Stomach (tissue), 8 donors: ENCODE measurements at regions not wholly inside any gene's neighbourhood (a gene's known extent, or its start where the extent isn't known, plus 50 kb on each side); places are given as distances from the start of the nearest gene placed in this dataset.
A peak's percentile ranks its signal among the peaks of the same experiment; 100 is the strongest.
"Not testable (repeated sequence)": the region's sequence is repeated elsewhere in the genome, so short reads cannot be mapped to it uniquely, and the experiment has no call there.

Experiments used
- DNase-seq, 2 donors: peaks; one replicate each; pipeline versions ENCODE4 v3.0.0 to v3.0.0-alpha.2; 2013 to 2019
- H3K27ac ChIP-seq, 5 donors: fragments of 200-600 bp in 4 of 5; sonication (generic) in 4 of 5; one replicate each; pipeline ENCODE4 v1.5.1; 2013 to 2019; ENCODE audit warnings: mild to moderate bottlenecking in 1 of 5, moderate library complexity in 1 of 5
- H3K27me3 ChIP-seq, 3 donors: fragments of 200-600 bp; sonication (generic); one replicate each; pipeline ENCODE4 v1.5.1; 2017 to 2019; ENCODE audit warnings: mixed run types in 1 of 3
- H3K36me3 ChIP-seq, 4 donors: fragments of 200-600 bp; sonication (generic); 1 replicate in 3 of 4; 2 replicates in 1 of 4; pipeline ENCODE4 v1.5.1; 2016 to 2019
- H3K4me1 ChIP-seq, 4 donors: fragments of 200-600 bp; sonication (generic); one replicate each; pipeline ENCODE4 v1.5.1; 2016 to 2019
- H3K4me3 ChIP-seq, 4 donors: fragments of 200-600 bp; sonication (generic) in 3 of 4; one replicate each; pipeline ENCODE4 v1.5.1; 2016 to 2019; ENCODE audit warnings: mild to moderate bottlenecking in 1 of 4
- H3K9me3 ChIP-seq, 4 donors: fragments of 200-600 bp; sonication (generic); one replicate each; pipeline ENCODE4 v1.5.1; 2016 to 2019
- EP300 ChIP-seq: sonication (generic); formaldehyde crosslinking; IDR thresholded peaks from one replicate; pipeline ENCODE4 v1.6.1; 2017; ENCODE audit warnings: antibody characterized with exemption
- POLR2A ChIP-seq, 4 donors: fragments of 450-650 bp; IDR thresholded peaks; one replicate each; pipeline ENCODE4 v1.6.1; 2016; ENCODE audit warnings: antibody characterized with exemption in 4 of 4, control low read depth in 2 of 4, mild to moderate bottlenecking in 1 of 4, moderate library complexity in 1 of 4
- POLR2AphosphoS5 ChIP-seq, 3 donors: sonication (generic); formaldehyde crosslinking; IDR thresholded peaks; one replicate each; pipeline ENCODE4 v1.6.1; 2016; ENCODE audit warnings: antibody characterized with exemption in 3 of 3
- WGBS, 5 donors: extraction: QIAGEN DNeasy Blood & Tissue Kit in 3 of 5; methylation state at CpG; one replicate each; pipeline versions ENCODE4 v1.1.5 to v1.1.7; 2013 to 2018; 5-methylcytosine and 5-hydroxymethylcytosine counted together
- intact Hi-C: fragments of 100-400 bp; cut with DNase I; formaldehyde crosslinking; loops from one replicate; pipeline ENCODE4 v1.15.1; 2023; ENCODE audit warnings: low total_unique reads
- TF ChIP-seq, protein P1 (sequence below), 7 experiments: fragments of 450-650 bp in 4 of 7; fragments of 200-600 bp in 3 of 7; sonication (generic) in 3 of 7; IDR thresholded peaks; one replicate each; pipeline ENCODE4 v1.5.1; 2016 to 2019; ENCODE audit warnings: antibody characterized with exemption in 7 of 7, control low read depth in 2 of 7, mild to moderate bottlenecking in 1 of 7
- donor health status: healthy with polysubstance abuse.
- donor health status: Bipolar disorder and iron deficiency.
- donor health status: healthy.

DNA sequence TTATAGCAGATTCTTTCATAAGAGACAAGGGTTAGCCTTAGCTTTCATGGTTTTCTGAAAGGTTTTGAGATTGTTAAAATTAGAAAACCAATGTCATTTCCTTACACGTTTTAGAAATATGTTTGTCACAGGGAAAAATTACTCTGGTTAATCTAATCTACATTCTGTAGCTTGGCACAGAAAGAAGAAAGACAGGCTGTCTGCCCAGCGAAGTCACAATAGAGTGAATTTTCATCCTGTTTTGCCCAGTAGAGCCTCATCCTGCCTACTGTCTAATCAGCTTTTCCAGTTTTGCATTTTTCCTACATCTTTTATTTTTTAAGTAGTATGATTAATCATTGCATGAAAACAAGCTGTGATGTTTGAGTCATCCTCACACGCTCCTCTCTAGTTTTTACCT is 688.8 kb downstream of the MTRR start:
- no peak overlapping the region for H3K27ac ChIP-seq
- no peak for DNase-seq
- H3K4me3 ChIP-seq = no peak overlapping the region
- WGBS, 5 donors = 16 to 49% (median 35%) methylated on average over 3 of the region's 3 CpGs
- no peak for TF ChIP-seq EP300
- TF ChIP-seq, protein P1, sequence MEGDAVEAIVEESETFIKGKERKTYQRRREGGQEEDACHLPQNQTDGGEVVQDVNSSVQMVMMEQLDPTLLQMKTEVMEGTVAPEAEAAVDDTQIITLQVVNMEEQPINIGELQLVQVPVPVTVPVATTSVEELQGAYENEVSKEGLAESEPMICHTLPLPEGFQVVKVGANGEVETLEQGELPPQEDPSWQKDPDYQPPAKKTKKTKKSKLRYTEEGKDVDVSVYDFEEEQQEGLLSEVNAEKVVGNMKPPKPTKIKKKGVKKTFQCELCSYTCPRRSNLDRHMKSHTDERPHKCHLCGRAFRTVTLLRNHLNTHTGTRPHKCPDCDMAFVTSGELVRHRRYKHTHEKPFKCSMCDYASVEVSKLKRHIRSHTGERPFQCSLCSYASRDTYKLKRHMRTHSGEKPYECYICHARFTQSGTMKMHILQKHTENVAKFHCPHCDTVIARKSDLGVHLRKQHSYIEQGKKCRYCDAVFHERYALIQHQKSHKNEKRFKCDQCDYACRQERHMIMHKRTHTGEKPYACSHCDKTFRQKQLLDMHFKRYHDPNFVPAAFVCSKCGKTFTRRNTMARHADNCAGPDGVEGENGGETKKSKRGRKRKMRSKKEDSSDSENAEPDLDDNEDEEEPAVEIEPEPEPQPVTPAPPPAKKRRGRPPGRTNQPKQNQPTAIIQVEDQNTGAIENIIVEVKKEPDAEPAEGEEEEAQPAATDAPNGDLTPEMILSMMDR (IDR thresholded peaks at IDR 0.05) = no peak
- no peak for TF ChIP-seq POLR2A (IDR thresholded peaks at IDR 0.05)
- TF ChIP-seq POLR2AphosphoS5 (IDR thresholded peaks at IDR 0.05) = no peak
- H3K27me3 ChIP-seq = no peaks in the 10 kb centered on the region
- no peaks in the 10 kb centered on the region for H3K36me3 ChIP-seq
- intact Hi-C loops = no loop called here
- peaks cover 0 to 25% (median 11%) of the 10 kb centered on the region in 4 donors for H3K9me3 ChIP-seq
- peaks cover 0 to 6% (median 0%) of the 10 kb centered on the region in 4 donors for H3K4me1 ChIP-seq

DNA sequence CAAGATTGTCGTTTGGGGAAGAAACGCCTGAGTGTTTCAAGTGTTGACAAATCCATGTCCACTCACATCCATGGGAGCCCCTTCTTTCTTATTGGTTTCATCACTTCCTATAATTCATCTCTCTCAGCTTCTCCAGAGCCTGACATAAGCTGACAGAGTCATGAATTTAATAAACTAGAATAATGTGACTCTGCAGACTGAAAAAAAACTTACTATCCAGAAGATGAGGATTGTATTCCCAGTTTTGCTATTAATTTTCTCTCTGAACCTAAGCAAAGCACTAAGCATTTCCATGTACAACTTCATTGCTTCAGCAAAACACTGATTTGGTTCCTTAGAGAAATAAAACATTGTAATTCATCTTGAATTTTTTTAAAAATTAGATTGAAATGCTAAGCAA is 691.8 kb downstream of the MTRR start:
- H3K9me3 ChIP-seq = peaks cover 0 to 7% (median 3%) of the 10 kb centered on the region in 4 donors
- intact Hi-C loops = no loop called here
- H3K4me1 ChIP-seq = peaks cover 0 to 6% (median 0%) of the 10 kb centered on the region in 4 donors
- WGBS, 5 donors = 47 to 81% (median 66%) methylated on average over 2 of the region's 2 CpGs
- H3K36me3 ChIP-seq = no peaks in the 10 kb centered on the region
- no peaks in the 10 kb centered on the region for H3K27me3 ChIP-seq
- no peak for DNase-seq
- no peak overlapping the region for H3K4me3 ChIP-seq
- TF ChIP-seq POLR2AphosphoS5 (IDR thresholded peaks at IDR 0.05) (no peak), POLR2A (IDR thresholded peaks at IDR 0.05) (no peak), EP300 (no peak)
- TF ChIP-seq, protein P1 (IDR thresholded peaks at IDR 0.05) = no peak
- no peak overlapping the region for H3K27ac ChIP-seq

DNA sequence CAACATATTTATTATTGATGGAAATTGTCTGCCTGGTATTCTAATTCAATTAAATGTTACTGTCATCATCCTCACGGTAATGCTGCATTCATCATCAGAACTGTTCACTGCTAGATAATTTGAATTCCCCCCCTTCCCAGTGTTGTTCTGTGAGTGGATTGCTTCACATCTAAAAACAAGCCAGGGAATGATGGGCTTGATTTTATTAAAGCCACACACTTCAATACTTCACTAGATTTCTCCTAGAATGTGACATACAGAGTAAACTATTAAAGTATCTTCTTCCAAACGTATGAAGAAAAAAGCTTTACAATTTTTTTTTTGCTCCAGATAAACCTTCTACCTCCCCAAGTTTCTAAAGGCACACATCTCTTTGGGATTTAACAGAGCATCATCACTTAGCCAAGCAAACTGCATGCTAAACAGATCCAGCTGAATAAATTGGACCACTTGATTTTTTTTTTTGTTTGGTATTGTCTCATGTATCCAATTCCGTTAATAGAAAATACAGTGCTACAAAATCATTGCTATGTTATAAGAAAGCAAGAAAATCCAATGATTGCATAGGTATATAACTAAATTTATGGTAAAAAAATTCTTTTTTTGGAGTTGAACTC is 692.4 kb downstream of the MTRR start:
- TF ChIP-seq, protein P1 (IDR thresholded peaks at IDR 0.05) = no peak
- TF ChIP-seq EP300 = no peak
- TF ChIP-seq POLR2AphosphoS5 (IDR thresholded peaks at IDR 0.05) = no peak
- TF ChIP-seq POLR2A (IDR thresholded peaks at IDR 0.05) = no peak
- peaks cover 0 to 2% (median 0%) of the 10 kb centered on the region in 4 donors for H3K9me3 ChIP-seq
- intact Hi-C loops = no loop called here
- 70 to 87% (median 84%) methylated on average over 3 of the region's 3 CpGs for WGBS, 5 donors
- H3K36me3 ChIP-seq = no peaks in the 10 kb centered on the region
- peak in 1 of 2 donors; percentile 8 for DNase-seq
- H3K4me1 ChIP-seq = peaks cover 0 to 6% (median 0%) of the 10 kb centered on the region in 4 donors
- no peak overlapping the region for H3K4me3 ChIP-seq
- no peaks in the 10 kb centered on the region for H3K27me3 ChIP-seq
- no peak overlapping the region for H3K27ac ChIP-seq

DNA sequence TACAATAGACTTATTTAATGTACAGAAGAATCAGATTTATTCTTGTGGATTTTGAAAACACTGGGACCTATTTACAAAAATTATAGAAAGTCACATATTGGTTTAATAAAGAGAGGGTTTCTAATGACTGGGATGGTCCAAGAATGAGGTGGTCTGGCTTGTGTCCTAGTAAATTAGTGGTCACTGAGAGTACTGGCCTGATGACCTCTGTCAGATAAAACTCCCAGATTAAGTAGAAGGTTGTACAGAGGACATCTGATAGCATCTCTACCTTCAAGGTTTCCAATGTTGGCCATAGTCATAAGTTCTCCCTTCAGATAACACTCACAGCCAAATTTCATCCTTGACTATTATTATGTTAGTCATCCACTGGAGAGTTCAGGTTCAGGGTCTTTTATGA is 692.9 kb downstream of the MTRR start:
- no peak overlapping the region for H3K4me3 ChIP-seq
- peaks cover 0 to 6% (median 0%) of the 10 kb centered on the region in 4 donors for H3K4me1 ChIP-seq
- intact Hi-C loops = no loop called here
- no peak for TF ChIP-seq EP300
- no peak for TF ChIP-seq POLR2AphosphoS5 (IDR thresholded peaks at IDR 0.05)
- TF ChIP-seq, protein P1 (IDR thresholded peaks at IDR 0.05) = no peak
- H3K27me3 ChIP-seq = no peaks in the 10 kb centered on the region
- DNase-seq = no peak
- H3K36me3 ChIP-seq = no peaks in the 10 kb centered on the region
- H3K27ac ChIP-seq = no peak overlapping the region
- no peaks in the 10 kb centered on the region for H3K9me3 ChIP-seq

DNA sequence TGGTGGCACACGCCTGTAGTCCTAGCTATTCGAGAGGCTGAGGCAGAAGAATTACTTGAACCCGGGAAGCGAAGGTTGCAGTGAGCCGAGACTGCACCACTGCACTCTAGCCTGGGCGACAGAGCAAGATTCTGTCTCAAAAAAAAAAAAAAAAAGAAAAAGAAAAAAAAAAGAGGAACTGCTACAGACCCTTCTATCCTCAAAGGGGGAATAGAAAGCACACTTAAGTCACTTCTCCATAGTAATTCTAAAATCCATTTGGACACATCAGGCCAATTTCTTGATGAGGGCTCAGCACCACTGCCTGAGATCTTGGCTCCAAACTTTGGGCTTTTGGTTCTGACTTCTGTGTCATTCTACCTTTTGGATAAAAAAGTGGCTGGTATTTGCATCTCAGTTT is 694.6 kb downstream of the MTRR start:
- intact Hi-C loops = not testable (repeated sequence)

More for the DNA sequence above, 694.6 kb downstream of the MTRR start:
- H3K27ac ChIP-seq, H3K36me3 ChIP-seq, H3K4me3 ChIP-seq, H3K9me3 ChIP-seq, DNase-seq, H3K27me3 ChIP-seq, H3K4me1 ChIP-seq: not testable (repeated sequence)
- WGBS, 5 donors = 79 to 93% (median 87%) methylated on average over 6 of the region's 6 CpGs
